ENCODE measurements at regions not wholly inside any gene's neighbourhood (a gene's known extent, or its start where the extent isn't known, plus 50 kb on each side); places are given as distances from the start of the nearest gene placed in this dataset.

- Histone ChIP-seq H3K27ac (ENCODE audit: insufficient read depth, low read depth, low read length, poor library complexity, severe bottlenecking) (no peak overlapping the region), H3K4me1 (ENCODE audit: control insufficient read depth, insufficient read depth, low read length) (no peaks in the 10 kb centered on the region), H3K9me3 (ENCODE audit: control insufficient read depth, low read length) (no peaks in the 10 kb centered on the region), H3K36me3 (ENCODE audit: control insufficient read depth, insufficient read depth, low read length) (no peaks in the 10 kb centered on the region), H3K4me3 (ENCODE audit: insufficient read depth, low read depth, low read length) (no peak overlapping the region), H3K27me3 (ENCODE audit: control insufficient read depth, insufficient read depth, low read length, poor library complexity, severe bottlenecking) (no peaks in the 10 kb centered on the region)
- WGBS, 2 experiments: 90 to 95% methylated on average over 1 of the region's 1 CpG
Observed at GRCh38 chr7:92976931-92977330, 140.6 kb upstream of the CDK6 start.

- H3K9me3 ChIP-seq (ENCODE audit: control insufficient read depth, low read length): no peaks in the 10 kb centered on the region
- H3K27ac ChIP-seq (ENCODE audit: insufficient read depth, low read depth, low read length, poor library complexity, severe bottlenecking): no peak overlapping the region
- H3K36me3 ChIP-seq (ENCODE audit: control insufficient read depth, insufficient read depth, low read length): no peaks in the 10 kb centered on the region
- H3K27me3 ChIP-seq (ENCODE audit: control insufficient read depth, insufficient read depth, low read length, poor library complexity, severe bottlenecking): no peaks in the 10 kb centered on the region
- no peak overlapping the region for H3K4me3 ChIP-seq (ENCODE audit: insufficient read depth, low read depth, low read length)
- WGBS, 2 experiments: 81 to 100% methylated on average over 1 to 2 of the region's 2 CpGs
- H3K4me1 ChIP-seq (ENCODE audit: control insufficient read depth, insufficient read depth, low read length): no peaks in the 10 kb centered on the region
Observed at GRCh38 chr7:92973974-92974373, 137.6 kb upstream of the CDK6 start.

- no peak overlapping the region for H3K4me3 ChIP-seq (ENCODE audit: insufficient read depth, low read depth, low read length)
- no peaks in the 10 kb centered on the region for H3K27me3 ChIP-seq (ENCODE audit: control insufficient read depth, insufficient read depth, low read length, poor library complexity, severe bottlenecking)
- no peak overlapping the region for H3K27ac ChIP-seq (ENCODE audit: insufficient read depth, low read depth, low read length, poor library complexity, severe bottlenecking)
- H3K36me3 ChIP-seq (ENCODE audit: control insufficient read depth, insufficient read depth, low read length): no peaks in the 10 kb centered on the region
- no peaks in the 10 kb centered on the region for H3K9me3 ChIP-seq (ENCODE audit: control insufficient read depth, low read length)
- H3K4me1 ChIP-seq (ENCODE audit: control insufficient read depth, insufficient read depth, low read length): no peaks in the 10 kb centered on the region
Observed at GRCh38 chr7:92973293-92973731, 136.9 kb upstream of the CDK6 start.

- H3K27me3 ChIP-seq (ENCODE audit: control insufficient read depth, insufficient read depth, low read length, poor library complexity, severe bottlenecking): no peaks in the 10 kb centered on the region
- WGBS, 2 experiments: 95 to 97% methylated on average over 1 to 3 of the region's 3 CpGs
- H3K9me3 ChIP-seq (ENCODE audit: control insufficient read depth, low read length): no peaks in the 10 kb centered on the region
- no peak overlapping the region for H3K4me3 ChIP-seq (ENCODE audit: insufficient read depth, low read depth, low read length)
- H3K36me3 ChIP-seq (ENCODE audit: control insufficient read depth, insufficient read depth, low read length): no peaks in the 10 kb centered on the region
- no peak overlapping the region for H3K27ac ChIP-seq (ENCODE audit: insufficient read depth, low read depth, low read length, poor library complexity, severe bottlenecking)
- H3K4me1 ChIP-seq (ENCODE audit: control insufficient read depth, insufficient read depth, low read length): no peaks in the 10 kb centered on the region
Observed at GRCh38 chr7:92972441-92972840, 136.1 kb upstream of the CDK6 start.

GRCh38 chr7:92969061-92969460 is 132.7 kb upstream of the CDK6 start:
- H3K9me3 ChIP-seq (ENCODE audit: control insufficient read depth, low read length): no peaks in the 10 kb centered on the region
- no peak overlapping the region for H3K27ac ChIP-seq (ENCODE audit: insufficient read depth, low read depth, low read length, poor library complexity, severe bottlenecking)
- 94 to 100% methylated on average over 1 to 2 of the region's 3 CpGs for WGBS, 2 experiments
- H3K27me3 ChIP-seq (ENCODE audit: control insufficient read depth, insufficient read depth, low read length, poor library complexity, severe bottlenecking): no peaks in the 10 kb centered on the region
- no peak overlapping the region for H3K4me3 ChIP-seq (ENCODE audit: insufficient read depth, low read depth, low read length)
- no peaks in the 10 kb centered on the region for H3K36me3 ChIP-seq (ENCODE audit: control insufficient read depth, insufficient read depth, low read length)
- no peaks in the 10 kb centered on the region for H3K4me1 ChIP-seq (ENCODE audit: control insufficient read depth, insufficient read depth, low read length)

- H3K27ac ChIP-seq (ENCODE audit: insufficient read depth, low read depth, low read length, poor library complexity, severe bottlenecking): no peak overlapping the region
- 67 to 71% methylated on average over 1 of the region's 1 CpG for WGBS, 2 experiments
Observed at GRCh38 chr7:92968502-92968901, 132.1 kb upstream of the CDK6 start.

GRCh38 chr7:92967238-92967637 is 130.9 kb upstream of the CDK6 start:
- Histone ChIP-seq H3K36me3 (ENCODE audit: control insufficient read depth, insufficient read depth, low read length) (no peaks in the 10 kb centered on the region), H3K9me3 (ENCODE audit: control insufficient read depth, low read length) (no peaks in the 10 kb centered on the region), H3K4me1 (ENCODE audit: control insufficient read depth, insufficient read depth, low read length) (no peaks in the 10 kb centered on the region), H3K27me3 (ENCODE audit: control insufficient read depth, insufficient read depth, low read length, poor library complexity, severe bottlenecking) (no peaks in the 10 kb centered on the region), H3K27ac (ENCODE audit: insufficient read depth, low read depth, low read length, poor library complexity, severe bottlenecking) (no peak overlapping the region), H3K4me3 (ENCODE audit: insufficient read depth, low read depth, low read length) (no peak overlapping the region)

More at GRCh38 chr7:92968502-92968901, 132.1 kb upstream of the CDK6 start:
- no peaks in the 10 kb centered on the region for H3K27me3 ChIP-seq (ENCODE audit: control insufficient read depth, insufficient read depth, low read length, poor library complexity, severe bottlenecking)
- no peaks in the 10 kb centered on the region for H3K9me3 ChIP-seq (ENCODE audit: control insufficient read depth, low read length)
- no peaks in the 10 kb centered on the region for H3K36me3 ChIP-seq (ENCODE audit: control insufficient read depth, insufficient read depth, low read length)
- no peak overlapping the region for H3K4me3 ChIP-seq (ENCODE audit: insufficient read depth, low read depth, low read length)
- H3K4me1 ChIP-seq (ENCODE audit: control insufficient read depth, insufficient read depth, low read length): no peaks in the 10 kb centered on the region

GRCh38 chr7:92964141-92964540 is 127.8 kb upstream of the CDK6 start:
- no peaks in the 10 kb centered on the region for H3K9me3 ChIP-seq (ENCODE audit: control insufficient read depth, low read length)
- H3K27me3 ChIP-seq (ENCODE audit: control insufficient read depth, insufficient read depth, low read length, poor library complexity, severe bottlenecking): no peaks in the 10 kb centered on the region
- no peak overlapping the region for H3K4me3 ChIP-seq (ENCODE audit: insufficient read depth, low read depth, low read length)
- no peak overlapping the region for H3K27ac ChIP-seq (ENCODE audit: insufficient read depth, low read depth, low read length, poor library complexity, severe bottlenecking)
- no peaks in the 10 kb centered on the region for H3K4me1 ChIP-seq (ENCODE audit: control insufficient read depth, insufficient read depth, low read length)
- H3K36me3 ChIP-seq (ENCODE audit: control insufficient read depth, insufficient read depth, low read length): no peaks in the 10 kb centered on the region
- WGBS, 2 experiments: 90 to 91% methylated on average over 4 of the region's 4 CpGs

- 93 to 94% methylated on average over 4 of the region's 4 CpGs for WGBS, 2 experiments
- no peak overlapping the region for H3K27ac ChIP-seq (ENCODE audit: insufficient read depth, low read depth, low read length, poor library complexity, severe bottlenecking)
- H3K4me3 ChIP-seq (ENCODE audit: insufficient read depth, low read depth, low read length): no peak overlapping the region
- H3K27me3 ChIP-seq (ENCODE audit: control insufficient read depth, insufficient read depth, low read length, poor library complexity, severe bottlenecking): no peaks in the 10 kb centered on the region
- no peaks in the 10 kb centered on the region for H3K36me3 ChIP-seq (ENCODE audit: control insufficient read depth, insufficient read depth, low read length)
- H3K9me3 ChIP-seq (ENCODE audit: control insufficient read depth, low read length): no peaks in the 10 kb centered on the region
- no peaks in the 10 kb centered on the region for H3K4me1 ChIP-seq (ENCODE audit: control insufficient read depth, insufficient read depth, low read length)
Observed at GRCh38 chr7:92963566-92963965, 127.2 kb upstream of the CDK6 start.

- Histone ChIP-seq H3K36me3 (ENCODE audit: control insufficient read depth, insufficient read depth, low read length) (no peaks in the 10 kb centered on the region), H3K4me3 (ENCODE audit: insufficient read depth, low read depth, low read length) (no peak overlapping the region), H3K4me1 (ENCODE audit: control insufficient read depth, insufficient read depth, low read length) (no peaks in the 10 kb centered on the region), H3K9me3 (ENCODE audit: control insufficient read depth, low read length) (no peaks in the 10 kb centered on the region), H3K27me3 (ENCODE audit: control insufficient read depth, insufficient read depth, low read length, poor library complexity, severe bottlenecking) (no peaks in the 10 kb centered on the region), H3K27ac (ENCODE audit: insufficient read depth, low read depth, low read length, poor library complexity, severe bottlenecking) (no peak overlapping the region)
- 75 to 90% methylated on average over 2 of the region's 2 CpGs for WGBS, 2 experiments
Observed at GRCh38 chr7:92961961-92962360, 125.6 kb upstream of the CDK6 start.

GRCh38 chr7:92956575-92956974 is 120.2 kb upstream of the CDK6 start:
- 86 to 100% methylated on average over 1 of the region's 2 CpGs for WGBS, 2 experiments
- no peaks in the 10 kb centered on the region for H3K4me1 ChIP-seq (ENCODE audit: control insufficient read depth, insufficient read depth, low read length)
- no peak overlapping the region for H3K4me3 ChIP-seq (ENCODE audit: insufficient read depth, low read depth, low read length)
- no peak overlapping the region for H3K27ac ChIP-seq (ENCODE audit: insufficient read depth, low read depth, low read length, poor library complexity, severe bottlenecking)
- H3K27me3 ChIP-seq (ENCODE audit: control insufficient read depth, insufficient read depth, low read length, poor library complexity, severe bottlenecking): no peaks in the 10 kb centered on the region
- H3K9me3 ChIP-seq (ENCODE audit: control insufficient read depth, low read length): no peaks in the 10 kb centered on the region
- no peaks in the 10 kb centered on the region for H3K36me3 ChIP-seq (ENCODE audit: control insufficient read depth, insufficient read depth, low read length)

Data from ectodermal cell (in vitro differentiated cells).